Gastrocnemius medialis (tissue), 4 donors: ENCODE measurements at regions not wholly inside any gene's neighbourhood (a gene's known extent, or its start where the extent isn't known, plus 50 kb on each side); places are given as distances from the start of the nearest gene placed in this dataset.

ENCODE experiments used
- CTCF ChIP-seq, 5 experiments: fragments of 450-650 bp in 3 of 5; fragments of 200-600 bp in 2 of 5; sonication (generic) in 2 of 5; IDR thresholded peaks in 4 of 5; conservative IDR thresholded peaks in 1 of 5; 1 replicate in 4 of 5; 2 replicates in 1 of 5; pipeline ENCODE4 v1.5.1; 2016 to 2019; ENCODE audit warnings: antibody characterized with exemption in 5 of 5, mild to moderate bottlenecking in 3 of 5, moderate library complexity in 3 of 5
- POLR2A ChIP-seq, 2 donors: fragments of 450-650 bp; IDR thresholded peaks; one replicate each; pipeline ENCODE4 v1.6.1; 2017; ENCODE audit warnings: antibody characterized with exemption in 2 of 2, mild to moderate bottlenecking in 2 of 2, moderate library complexity in 2 of 2

GRCh38 chr10:7085913-7086589 is 324.8 kb downstream of the SFMBT2 start:
- TF ChIP-seq POLR2A (IDR thresholded peaks at IDR 0.05) (no peak), CTCF (IDR thresholded peaks at IDR 0.05 in 4 of 5, conservative IDR thresholded peaks at IDR 0.05 in 1 of 5) (no peak)
